Naive thymus-derived CD4-positive, alpha-beta T cell (primary cell): ENCODE measurements at regions not wholly inside any gene's neighbourhood (a gene's known extent, or its start where the extent isn't known, plus 50 kb on each side); places are given as distances from the start of the nearest gene placed in this dataset.

Experiments used
- ATAC-seq: fragments of 150-1000 bp; cut with Tn5 transposase; 2 replicates; pipeline ENCODE4 v1.10.0; 2021; ENCODE audit warnings: mild to moderate bottlenecking, moderate library complexity
- CTCF ChIA-PET: fragments of 350-600 bp; sonication (Branson Sonifier 250); formaldehyde crosslinking; loops from one replicate; lab custom pipeline; 2021; ENCODE audit warnings: antibody characterized with exemption; lab: Charles Lee
- POLR2A ChIA-PET: fragments of 350-600 bp; sonication (Branson Sonifier 250); formaldehyde crosslinking; loops from one replicate; lab custom pipeline; 2021; ENCODE audit warnings: antibody characterized with exemption, inconsistent platforms; lab: Charles Lee
- DNase-seq, 9 donors: peaks; one replicate each; pipeline versions ENCODE4 v3.0.0 to v3.0.0-alpha.2; 2020 to 2022; ENCODE audit warnings: mixed read lengths in 1 of 9
- H3K27ac ChIP-seq: one replicate; pipeline ENCODE4 v1.7.0; 2013; ENCODE audit warnings: mild to moderate bottlenecking, low read depth, low read length, moderate library complexity
- H3K27me3 ChIP-seq, 2 donors: one replicate each; pipeline ENCODE4 v1.7.0; 2013; ENCODE audit warnings: low read length in 2 of 2, mild to moderate bottlenecking in 2 of 2, moderate library complexity in 2 of 2; ENCODE audit not compliant: control insufficient read depth in 2 of 2, insufficient read depth in 2 of 2
- H3K36me3 ChIP-seq, 3 experiments: 1 replicate in 2 of 3; 2 replicates in 1 of 3; pipeline ENCODE4 v1.7.0; 2013; ENCODE audit warnings: low read length in 3 of 3, mild to moderate bottlenecking in 3 of 3, moderate library complexity in 1 of 3; ENCODE audit not compliant: insufficient read depth in 3 of 3, control insufficient read depth in 2 of 3
- H3K4me1 ChIP-seq, 2 donors: one replicate each; pipeline ENCODE4 v1.7.0; 2013; ENCODE audit warnings: low read length in 2 of 2, mild to moderate bottlenecking in 2 of 2, moderate library complexity in 1 of 2; ENCODE audit not compliant: control insufficient read depth in 2 of 2, insufficient read depth in 2 of 2
- H3K4me3 ChIP-seq: 2 replicates; pipeline ENCODE4 v1.7.0; 2013; ENCODE audit warnings: mild to moderate bottlenecking, low read length
- H3K9me3 ChIP-seq, 3 experiments: 1 replicate in 2 of 3; 2 replicates in 1 of 3; pipeline ENCODE4 v1.7.0; 2013; ENCODE audit warnings: low read length in 3 of 3; ENCODE audit not compliant: control insufficient read depth in 2 of 3
- H3K27ac Mint-ChIP-seq, 9 donors: one replicate each; pipeline ENCODE4 v1.8.0; 2020 to 2022; ENCODE audit warnings: mixed read lengths in 9 of 9, mild to moderate bottlenecking in 8 of 9, moderate library complexity in 5 of 9, inconsistent platforms in 2 of 9
- H3K27me3 Mint-ChIP-seq, 5 donors: one replicate each; pipeline ENCODE4 v1.8.0; 2021 to 2022; ENCODE audit warnings: mixed read lengths in 5 of 5, mild to moderate bottlenecking in 1 of 5
- H3K36me3 Mint-ChIP-seq, 5 donors: one replicate each; pipeline ENCODE4 v1.8.0; 2020 to 2022; ENCODE audit warnings: mixed read lengths in 5 of 5, mild to moderate bottlenecking in 3 of 5, inconsistent platforms in 1 of 5
- H3K4me1 Mint-ChIP-seq, 7 donors: one replicate each; pipeline ENCODE4 v1.8.0; 2020 to 2022; ENCODE audit warnings: mixed read lengths in 7 of 7, mild to moderate bottlenecking in 3 of 7, inconsistent platforms in 1 of 7
- H3K4me3 Mint-ChIP-seq, 10 donors: one replicate each; pipeline ENCODE4 v1.8.0; 2020 to 2022; ENCODE audit warnings: mild to moderate bottlenecking in 10 of 10, mixed read lengths in 10 of 10, moderate library complexity in 6 of 10, inconsistent platforms in 2 of 10
- H3K9me3 Mint-ChIP-seq, 11 donors: one replicate each; pipeline ENCODE4 v1.8.0; 2020 to 2022; ENCODE audit warnings: mixed read lengths in 11 of 11, mild to moderate bottlenecking in 4 of 11, inconsistent platforms in 1 of 11, moderate library complexity in 1 of 11
- intact Hi-C, 2 donors: fragments of 100-400 bp; cut with micrococcal nuclease; formaldehyde crosslinking; loops; one replicate each; pipeline ENCODE4 v1.15.1; 2023

GRCh38 chr3:24831221-24831620, 336.6 kb upstream of the THRB start:
- Histone ChIP-seq H3K36me3 (no peaks in the 10 kb centered on the region), H3K27ac (no peak overlapping the region), H3K9me3 (no peaks in the 10 kb centered on the region), H3K4me3 (no peak overlapping the region), H3K27me3 (peaks cover 0 to 3% of the 10 kb centered on the region in 2 donors), H3K4me1 (no peaks in the 10 kb centered on the region)
- H3K27me3 Mint-ChIP-seq, result peaks cover 37 to 54% (median 39%) of the 10 kb centered on the region in 5 donors
- CTCF ChIA-PET, result no interaction called here
- no peak overlapping the region for H3K27ac Mint-ChIP-seq
- no peak overlapping the region for H3K4me3 Mint-ChIP-seq
- no peak for ATAC-seq
- no peak for DNase-seq
- peaks cover 0 to 19% (median 5%) of the 10 kb centered on the region in 11 donors for H3K9me3 Mint-ChIP-seq
- intact Hi-C loops, result no loop called here
- peaks cover 0 to 4% (median 0%) of the 10 kb centered on the region in 7 donors for H3K4me1 Mint-ChIP-seq
- POLR2A ChIA-PET, result no interaction called here
- H3K36me3 Mint-ChIP-seq, result peaks cover 0 to 8% (median 0%) of the 10 kb centered on the region in 5 donors

GRCh38 chr3:24832891-24833290, 338.2 kb upstream of the THRB start:
- H3K4me1 Mint-ChIP-seq, result peaks cover 0 to 4% (median 0%) of the 10 kb centered on the region in 7 donors
- no peak overlapping the region for H3K4me3 ChIP-seq
- ChIA-PET POLR2A (no interaction called here), CTCF (interaction anchor here (0.6 kb wide), 1 partner anchor 36 kb away, joined by 3 read pairs; no protein-coding TSS in a partner anchor)
- peaks cover 0 to 2% of the 10 kb centered on the region in 2 donors for H3K27me3 ChIP-seq
- H3K27ac ChIP-seq, result no peak overlapping the region
- H3K9me3 Mint-ChIP-seq, result peaks cover 0 to 13% (median 4%) of the 10 kb centered on the region in 11 donors
- no peaks in the 10 kb centered on the region for H3K4me1 ChIP-seq
- no peaks in the 10 kb centered on the region for H3K36me3 ChIP-seq
- H3K4me3 Mint-ChIP-seq, result no peak overlapping the region
- peaks cover 23 to 38% (median 30%) of the 10 kb centered on the region in 5 donors for H3K27me3 Mint-ChIP-seq
- intact Hi-C loops, result no loop called here
- H3K9me3 ChIP-seq, result no peaks in the 10 kb centered on the region
- H3K27ac Mint-ChIP-seq, result no peak overlapping the region
- H3K36me3 Mint-ChIP-seq, result peaks cover 0 to 8% (median 0%) of the 10 kb centered on the region in 5 donors
- ATAC-seq, result no peak
- no peak for DNase-seq

- no peak overlapping the region for H3K4me3 Mint-ChIP-seq
- POLR2A ChIA-PET, result no interaction called here
- Histone ChIP-seq H3K36me3 (no peaks in the 10 kb centered on the region), H3K27me3 (no peaks in the 10 kb centered on the region), H3K4me1 (no peaks in the 10 kb centered on the region), H3K27ac (no peak overlapping the region), H3K9me3 (no peaks in the 10 kb centered on the region), H3K4me3 (no peak overlapping the region)
- intact Hi-C loops, result no loop called here
- CTCF ChIA-PET, result no interaction called here
- peaks cover 0 to 3% (median 0%) of the 10 kb centered on the region in 5 donors for H3K36me3 Mint-ChIP-seq
- peaks cover 0 to 10% (median 2%) of the 10 kb centered on the region in 11 donors for H3K9me3 Mint-ChIP-seq
- peaks cover 12 to 27% (median 19%) of the 10 kb centered on the region in 5 donors for H3K27me3 Mint-ChIP-seq
- DNase-seq, result no peak
- H3K4me1 Mint-ChIP-seq, result peaks cover 0 to 4% (median 0%) of the 10 kb centered on the region in 7 donors
- ATAC-seq, result no peak
- H3K27ac Mint-ChIP-seq, result no peak overlapping the region
Measured at GRCh38 chr3:24834442-24834841, 339.8 kb upstream of the THRB start.

- Histone ChIP-seq H3K36me3 (no peaks in the 10 kb centered on the region), H3K27ac (no peak overlapping the region), H3K9me3 (no peaks in the 10 kb centered on the region), H3K4me1 (no peaks in the 10 kb centered on the region), H3K27me3 (no peaks in the 10 kb centered on the region), H3K4me3 (no peak overlapping the region)
- peaks cover 0 to under 1% (median 0%) of the 10 kb centered on the region in 5 donors for H3K36me3 Mint-ChIP-seq
- intact Hi-C loops, result no loop called here
- H3K27me3 Mint-ChIP-seq, result peaks cover 2 to 19% (median 9%) of the 10 kb centered on the region in 5 donors
- DNase-seq (no peak), ATAC-seq (no peak)
- POLR2A ChIA-PET, result no interaction called here
- CTCF ChIA-PET, result no interaction called here
- H3K4me3 Mint-ChIP-seq, result no peak overlapping the region
- H3K27ac Mint-ChIP-seq, result no peak overlapping the region
- no peaks in the 10 kb centered on the region for H3K4me1 Mint-ChIP-seq
- peaks cover 0 to 7% (median 2%) of the 10 kb centered on the region in 11 donors for H3K9me3 Mint-ChIP-seq
Measured at GRCh38 chr3:24835510-24835909, 340.9 kb upstream of the THRB start.

- CTCF ChIA-PET, result no interaction called here
- Histone ChIP-seq H3K27me3 (no peaks in the 10 kb centered on the region), H3K9me3 (no peaks in the 10 kb centered on the region), H3K4me1 (no peaks in the 10 kb centered on the region), H3K4me3 (no peak overlapping the region), H3K36me3 (no peaks in the 10 kb centered on the region), H3K27ac (no peak overlapping the region)
- Mint-ChIP-seq H3K9me3 (peaks cover 0 to 7% (median 2%) of the 10 kb centered on the region in 11 donors), H3K36me3 (no peaks in the 10 kb centered on the region), H3K27me3 (peaks cover 0 to 11% (median 0%) of the 10 kb centered on the region in 5 donors), H3K4me3 (no peak overlapping the region), H3K27ac (no peak overlapping the region), H3K4me1 (no peaks in the 10 kb centered on the region)
- ATAC-seq, result no peak
- DNase-seq, result no peak
- intact Hi-C loops, result no loop called here
- POLR2A ChIA-PET, result no interaction called here
Measured at GRCh38 chr3:24837601-24838000, 343.0 kb upstream of the THRB start.

- ChIA-PET CTCF (no interaction called here), POLR2A (no interaction called here)
- Histone ChIP-seq H3K27ac (no peak overlapping the region), H3K4me3 (no peak overlapping the region), H3K9me3 (no peaks in the 10 kb centered on the region), H3K36me3 (no peaks in the 10 kb centered on the region), H3K4me1 (no peaks in the 10 kb centered on the region), H3K27me3 (no peaks in the 10 kb centered on the region)
- H3K36me3 Mint-ChIP-seq, result no peaks in the 10 kb centered on the region
- intact Hi-C loops, result no loop called here
- H3K4me1 Mint-ChIP-seq, result no peaks in the 10 kb centered on the region
- ATAC-seq (no peak), DNase-seq (no peak)
- peaks cover 0 to 5% (median under 1%) of the 10 kb centered on the region in 11 donors for H3K9me3 Mint-ChIP-seq
- no peak overlapping the region for H3K4me3 Mint-ChIP-seq
- H3K27me3 Mint-ChIP-seq, result peaks cover 0 to 2% (median 0%) of the 10 kb centered on the region in 5 donors
- H3K27ac Mint-ChIP-seq, result no peak overlapping the region
Measured at GRCh38 chr3:24838533-24838932, 343.9 kb upstream of the THRB start.

- no peaks in the 10 kb centered on the region for H3K27me3 ChIP-seq
- POLR2A ChIA-PET, result no interaction called here
- ATAC-seq (no peak), DNase-seq (no peak)
- H3K36me3 ChIP-seq, result no peaks in the 10 kb centered on the region
- no peaks in the 10 kb centered on the region for H3K4me1 ChIP-seq
- H3K27me3 Mint-ChIP-seq, result no peaks in the 10 kb centered on the region
- H3K27ac ChIP-seq, result no peak overlapping the region
- no peak overlapping the region for H3K4me3 ChIP-seq
- no peaks in the 10 kb centered on the region for H3K4me1 Mint-ChIP-seq
- H3K27ac Mint-ChIP-seq, result no peak overlapping the region
- no peaks in the 10 kb centered on the region for H3K9me3 ChIP-seq
- peaks cover 0 to 6% (median 0%) of the 10 kb centered on the region in 11 donors for H3K9me3 Mint-ChIP-seq
- CTCF ChIA-PET, result no interaction called here
- H3K4me3 Mint-ChIP-seq, result no peak overlapping the region
- intact Hi-C loops, result no loop called here
- H3K36me3 Mint-ChIP-seq, result no peaks in the 10 kb centered on the region
Measured at GRCh38 chr3:24843955-24844354, 349.3 kb upstream of the THRB start.
